ENCODE measurements at regions not wholly inside any gene's neighbourhood (a gene's known extent, or its start where the extent isn't known, plus 50 kb on each side); places are given as distances from the start of the nearest gene placed in this dataset.

DNA sequence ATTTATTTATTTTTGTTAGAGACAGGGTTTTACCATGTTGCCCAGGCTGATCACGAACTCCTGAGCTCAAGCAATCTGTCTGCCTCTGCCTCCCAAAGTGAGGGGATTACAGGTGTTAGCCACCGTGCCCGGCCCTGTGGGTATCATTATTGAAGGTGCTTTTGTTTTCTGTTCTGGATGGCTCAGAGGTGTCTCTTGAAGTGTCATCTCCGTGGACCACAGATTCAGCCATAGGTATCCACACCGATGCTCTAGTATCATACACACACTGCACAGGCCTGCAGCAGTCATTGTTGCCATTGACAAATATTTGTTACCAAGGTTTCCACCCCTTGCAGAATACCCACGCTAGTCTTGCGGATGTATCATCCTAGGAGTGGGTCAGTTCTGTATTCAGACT is 446.2 kb downstream of the XYLT1 start:
- TF ChIP-seq, protein P1, sequence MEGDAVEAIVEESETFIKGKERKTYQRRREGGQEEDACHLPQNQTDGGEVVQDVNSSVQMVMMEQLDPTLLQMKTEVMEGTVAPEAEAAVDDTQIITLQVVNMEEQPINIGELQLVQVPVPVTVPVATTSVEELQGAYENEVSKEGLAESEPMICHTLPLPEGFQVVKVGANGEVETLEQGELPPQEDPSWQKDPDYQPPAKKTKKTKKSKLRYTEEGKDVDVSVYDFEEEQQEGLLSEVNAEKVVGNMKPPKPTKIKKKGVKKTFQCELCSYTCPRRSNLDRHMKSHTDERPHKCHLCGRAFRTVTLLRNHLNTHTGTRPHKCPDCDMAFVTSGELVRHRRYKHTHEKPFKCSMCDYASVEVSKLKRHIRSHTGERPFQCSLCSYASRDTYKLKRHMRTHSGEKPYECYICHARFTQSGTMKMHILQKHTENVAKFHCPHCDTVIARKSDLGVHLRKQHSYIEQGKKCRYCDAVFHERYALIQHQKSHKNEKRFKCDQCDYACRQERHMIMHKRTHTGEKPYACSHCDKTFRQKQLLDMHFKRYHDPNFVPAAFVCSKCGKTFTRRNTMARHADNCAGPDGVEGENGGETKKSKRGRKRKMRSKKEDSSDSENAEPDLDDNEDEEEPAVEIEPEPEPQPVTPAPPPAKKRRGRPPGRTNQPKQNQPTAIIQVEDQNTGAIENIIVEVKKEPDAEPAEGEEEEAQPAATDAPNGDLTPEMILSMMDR (IDR thresholded peaks at IDR 0.05), result no peak
- TF ChIP-seq POLR2A (IDR thresholded peaks at IDR 0.05), result no peak
